Lower lobe of right lung (tissue), 2 donors: ENCODE measurements at regions not wholly inside any gene's neighbourhood (a gene's known extent, or its start where the extent isn't known, plus 50 kb on each side); places are given as distances from the start of the nearest gene placed in this dataset.

Experiments used
- ATAC-seq, 2 donors: fragments of 200-7000 bp; cut with Tn5 transposase; one replicate each; pipeline ENCODE4 v1.9.1; 2020 to 2022; ENCODE audit warnings: mild to moderate bottlenecking in 2 of 2, moderate library complexity in 2 of 2
- DNase-seq: peaks from one replicate; pipeline ENCODE4 v3.0.0-alpha.2; 2020
- H3K27ac ChIP-seq: fragments of 200-600 bp; one replicate; pipeline ENCODE4 v1.8.0; 2022
- H3K27me3 ChIP-seq: fragments of 200-600 bp; one replicate; pipeline ENCODE4 v1.8.0; 2022; ENCODE audit warnings: low read depth
- H3K36me3 ChIP-seq: fragments of 200-600 bp; one replicate; pipeline ENCODE4 v1.8.0; 2022; ENCODE audit warnings: mild to moderate bottlenecking
- H3K4me1 ChIP-seq: fragments of 200-600 bp; one replicate; pipeline ENCODE4 v1.8.0; 2022
- H3K4me3 ChIP-seq: fragments of 200-600 bp; one replicate; pipeline ENCODE4 v1.8.0; 2022; ENCODE audit warnings: mild to moderate bottlenecking
- H3K9me3 ChIP-seq: fragments of 200-600 bp; one replicate; pipeline ENCODE4 v1.8.0; 2022
- intact Hi-C: fragments of 100-400 bp; cut with DNase I; formaldehyde crosslinking; loops from one replicate; pipeline ENCODE4 v1.11.0; 2022
- TF ChIP-seq, protein P1 (sequence below): fragments of 200-600 bp; IDR thresholded peaks from one replicate; pipeline ENCODE4 v1.8.0; 2022; ENCODE audit warnings: antibody characterized with exemption, mild to moderate bottlenecking
- donor health status: DM: no; HTN: yes; CAD: no; lungs with severe emphysema.

DNA sequence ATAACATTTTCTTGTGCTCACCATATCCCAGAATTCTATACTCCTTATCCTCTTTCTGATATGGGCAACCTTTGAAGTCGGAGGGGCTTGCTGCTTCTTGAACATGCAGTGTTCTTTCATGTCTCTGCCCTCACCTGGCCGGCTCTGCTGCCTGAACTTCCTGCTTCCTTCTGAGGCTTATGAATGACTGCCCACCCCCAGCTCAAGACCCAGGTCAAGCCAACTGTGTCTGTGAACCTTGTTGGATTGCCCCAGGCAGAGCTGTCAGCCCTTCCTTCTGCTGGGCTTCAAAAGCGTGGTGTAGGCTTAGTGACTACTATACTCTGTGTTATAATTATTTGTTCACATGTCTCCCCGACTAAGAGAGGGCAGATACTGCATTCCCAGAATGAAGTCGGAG lies 506.5 kb downstream of the HS3ST4 start:
- intact Hi-C loops: no loop called here
- Histone ChIP-seq H3K27ac (no peak overlapping the region), H3K4me3 (no peak overlapping the region), H3K27me3 (no peaks in the 10 kb centered on the region), H3K9me3 (no peaks in the 10 kb centered on the region), H3K36me3 (no peaks in the 10 kb centered on the region), H3K4me1 (no peaks in the 10 kb centered on the region)
- TF ChIP-seq, protein P1, sequence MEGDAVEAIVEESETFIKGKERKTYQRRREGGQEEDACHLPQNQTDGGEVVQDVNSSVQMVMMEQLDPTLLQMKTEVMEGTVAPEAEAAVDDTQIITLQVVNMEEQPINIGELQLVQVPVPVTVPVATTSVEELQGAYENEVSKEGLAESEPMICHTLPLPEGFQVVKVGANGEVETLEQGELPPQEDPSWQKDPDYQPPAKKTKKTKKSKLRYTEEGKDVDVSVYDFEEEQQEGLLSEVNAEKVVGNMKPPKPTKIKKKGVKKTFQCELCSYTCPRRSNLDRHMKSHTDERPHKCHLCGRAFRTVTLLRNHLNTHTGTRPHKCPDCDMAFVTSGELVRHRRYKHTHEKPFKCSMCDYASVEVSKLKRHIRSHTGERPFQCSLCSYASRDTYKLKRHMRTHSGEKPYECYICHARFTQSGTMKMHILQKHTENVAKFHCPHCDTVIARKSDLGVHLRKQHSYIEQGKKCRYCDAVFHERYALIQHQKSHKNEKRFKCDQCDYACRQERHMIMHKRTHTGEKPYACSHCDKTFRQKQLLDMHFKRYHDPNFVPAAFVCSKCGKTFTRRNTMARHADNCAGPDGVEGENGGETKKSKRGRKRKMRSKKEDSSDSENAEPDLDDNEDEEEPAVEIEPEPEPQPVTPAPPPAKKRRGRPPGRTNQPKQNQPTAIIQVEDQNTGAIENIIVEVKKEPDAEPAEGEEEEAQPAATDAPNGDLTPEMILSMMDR: no peak
- ATAC-seq (no peak), DNase-seq (no peak)

DNA sequence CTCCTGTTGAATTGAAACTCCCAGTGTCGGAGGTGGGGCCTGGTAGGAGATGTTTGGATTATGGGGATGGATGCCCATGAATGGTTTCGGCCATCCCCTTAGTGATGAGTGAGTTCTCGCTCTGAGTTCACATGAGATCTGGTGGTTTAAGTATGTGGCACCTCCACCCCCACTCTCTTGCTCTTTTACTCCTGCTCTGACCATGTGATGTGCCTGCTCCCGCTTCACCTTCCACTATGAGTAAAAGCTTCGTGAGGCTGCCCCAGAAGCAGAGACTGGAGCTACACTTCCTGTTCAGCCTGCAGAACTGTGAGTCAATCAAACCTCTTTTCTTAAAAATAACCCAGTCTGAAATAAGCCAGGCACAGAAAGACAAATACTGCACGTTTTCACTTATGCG lies 512.4 kb downstream of the HS3ST4 start:
- ATAC-seq: no peak
- intact Hi-C loops: no loop called here

GRCh38 chr16:26211542-26211941 lies 519.8 kb downstream of the HS3ST4 start:
- ATAC-seq: no peak
- intact Hi-C loops: no loop called here

More for the DNA sequence above, 512.4 kb downstream of the HS3ST4 start:
- no peak overlapping the region for H3K27ac ChIP-seq
- TF ChIP-seq, protein P1: no peak
- H3K9me3 ChIP-seq: no peaks in the 10 kb centered on the region
- no peak for DNase-seq
- H3K27me3 ChIP-seq: no peaks in the 10 kb centered on the region
- no peak overlapping the region for H3K4me3 ChIP-seq
- H3K36me3 ChIP-seq: no peaks in the 10 kb centered on the region
- H3K4me1 ChIP-seq: no peaks in the 10 kb centered on the region

GRCh38 chr16:26212599-26212998 lies 520.8 kb downstream of the HS3ST4 start:
- TF ChIP-seq, protein P1: no peak
- no peak for DNase-seq
- H3K9me3 ChIP-seq: no peaks in the 10 kb centered on the region
- ATAC-seq: no peak
- no peak overlapping the region for H3K4me3 ChIP-seq
- intact Hi-C loops: no loop called here
- H3K36me3 ChIP-seq: no peaks in the 10 kb centered on the region
- no peaks in the 10 kb centered on the region for H3K4me1 ChIP-seq
- no peaks in the 10 kb centered on the region for H3K27me3 ChIP-seq
- H3K27ac ChIP-seq: no peak overlapping the region

More at GRCh38 chr16:26211542-26211941, 519.8 kb downstream of the HS3ST4 start:
- no peak overlapping the region for H3K4me3 ChIP-seq
- no peak overlapping the region for H3K27ac ChIP-seq
- H3K36me3 ChIP-seq: no peaks in the 10 kb centered on the region
- TF ChIP-seq, protein P1: no peak
- H3K4me1 ChIP-seq: no peaks in the 10 kb centered on the region
- no peak for DNase-seq
- H3K27me3 ChIP-seq: no peaks in the 10 kb centered on the region
- H3K9me3 ChIP-seq: no peaks in the 10 kb centered on the region

DNA sequence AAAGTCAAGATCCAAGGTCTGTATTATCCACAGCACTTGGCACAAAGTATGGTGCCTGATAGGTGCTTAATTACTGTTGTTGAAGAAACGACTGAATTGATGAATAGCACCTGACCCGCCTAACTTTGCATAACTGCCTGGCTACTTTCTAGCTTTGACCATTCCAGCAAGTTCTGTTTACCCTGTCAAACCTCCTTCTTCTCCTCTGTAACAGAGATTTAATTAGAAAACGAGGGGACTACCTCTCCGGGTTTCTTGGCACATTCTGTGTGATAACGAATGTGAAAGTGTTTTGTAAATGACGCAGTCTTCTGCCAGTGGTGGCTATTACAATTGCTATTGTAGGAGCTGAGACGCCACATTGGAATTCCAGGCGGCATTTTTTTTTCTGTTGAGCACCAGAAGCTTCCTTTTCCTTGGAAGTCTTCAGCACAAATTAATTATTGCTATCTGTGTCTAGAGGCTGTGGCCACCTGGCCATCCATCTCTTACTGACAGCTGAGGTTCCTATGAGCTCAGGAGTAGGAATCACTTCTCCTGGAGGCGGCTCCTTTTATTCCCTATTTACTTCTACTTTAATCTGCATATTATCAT lies 522.9 kb downstream of the HS3ST4 start:
- no peak overlapping the region for H3K4me3 ChIP-seq
- H3K27ac ChIP-seq: no peak overlapping the region
- TF ChIP-seq, protein P1: no peak
- H3K36me3 ChIP-seq: no peaks in the 10 kb centered on the region
- no peaks in the 10 kb centered on the region for H3K9me3 ChIP-seq
- H3K27me3 ChIP-seq: no peaks in the 10 kb centered on the region
- no peaks in the 10 kb centered on the region for H3K4me1 ChIP-seq
- ATAC-seq (no peak), DNase-seq (no peak)
- intact Hi-C loops: no loop called here

DNA sequence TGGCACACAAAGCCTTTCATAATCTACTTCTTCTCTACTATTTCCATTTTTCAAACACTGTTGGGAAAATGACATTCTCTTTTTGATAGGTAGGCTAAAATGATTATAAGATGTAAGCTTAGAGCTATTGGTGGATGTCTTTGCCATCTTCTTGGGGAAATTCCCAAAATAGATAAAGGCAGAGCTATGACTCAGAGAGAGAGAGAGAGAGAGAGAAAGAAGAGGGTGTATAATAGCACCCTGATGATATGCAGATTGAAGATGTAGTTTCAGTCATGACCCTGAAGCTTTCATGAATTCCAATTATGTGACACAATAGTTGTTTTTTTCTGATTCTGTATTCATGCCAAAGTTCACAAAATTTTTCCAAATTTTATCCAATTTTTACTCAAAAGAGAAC lies 529.1 kb downstream of the HS3ST4 start:
- TF ChIP-seq, protein P1: no peak
- DNase-seq: no peak
- Histone ChIP-seq H3K9me3 (no peaks in the 10 kb centered on the region), H3K4me3 (no peak overlapping the region), H3K27ac (no peak overlapping the region), H3K36me3 (no peaks in the 10 kb centered on the region), H3K4me1 (no peaks in the 10 kb centered on the region), H3K27me3 (no peaks in the 10 kb centered on the region)
- intact Hi-C loops: no loop called here
- no peak for ATAC-seq
